Activated naive CD4-positive, alpha-beta T cell treated with anti-CD3 and anti-CD28 coated beads, Interleukin-2, amount 10 ng/mL, durations not matched to agents 7 days and 5 days (primary cell): ENCODE measurements at regions not wholly inside any gene's neighbourhood (a gene's known extent, or its start where the extent isn't known, plus 50 kb on each side); places are given as distances from the start of the nearest gene placed in this dataset.

Experiments used
- CTCF ChIA-PET: fragments of 350-600 bp; sonication (Branson Sonifier 250); formaldehyde crosslinking; loops from one replicate; lab custom pipeline; 2021; ENCODE audit warnings: antibody characterized with exemption; lab: Charles Lee
- DNase-seq: peaks from one replicate; pipeline ENCODE4 v3.0.0-alpha.2; 2020
- H3K27ac Mint-ChIP-seq: one replicate; pipeline ENCODE4 v1.8.0; 2021; ENCODE audit warnings: mild to moderate bottlenecking, moderate library complexity, mixed read lengths
- H3K27me3 Mint-ChIP-seq: one replicate; pipeline ENCODE4 v1.8.0; 2021; ENCODE audit warnings: mild to moderate bottlenecking, mixed read lengths
- H3K36me3 Mint-ChIP-seq: one replicate; pipeline ENCODE4 v1.8.0; 2021; ENCODE audit warnings: mixed read lengths
- H3K4me1 Mint-ChIP-seq: one replicate; pipeline ENCODE4 v1.8.0; 2021; ENCODE audit warnings: mixed read lengths
- H3K4me3 Mint-ChIP-seq: one replicate; pipeline ENCODE4 v1.8.0; 2021; ENCODE audit warnings: mild to moderate bottlenecking, moderate library complexity, mixed read lengths
- H3K9me3 Mint-ChIP-seq: one replicate; pipeline ENCODE4 v1.8.0; 2021; ENCODE audit warnings: mixed read lengths

DNA sequence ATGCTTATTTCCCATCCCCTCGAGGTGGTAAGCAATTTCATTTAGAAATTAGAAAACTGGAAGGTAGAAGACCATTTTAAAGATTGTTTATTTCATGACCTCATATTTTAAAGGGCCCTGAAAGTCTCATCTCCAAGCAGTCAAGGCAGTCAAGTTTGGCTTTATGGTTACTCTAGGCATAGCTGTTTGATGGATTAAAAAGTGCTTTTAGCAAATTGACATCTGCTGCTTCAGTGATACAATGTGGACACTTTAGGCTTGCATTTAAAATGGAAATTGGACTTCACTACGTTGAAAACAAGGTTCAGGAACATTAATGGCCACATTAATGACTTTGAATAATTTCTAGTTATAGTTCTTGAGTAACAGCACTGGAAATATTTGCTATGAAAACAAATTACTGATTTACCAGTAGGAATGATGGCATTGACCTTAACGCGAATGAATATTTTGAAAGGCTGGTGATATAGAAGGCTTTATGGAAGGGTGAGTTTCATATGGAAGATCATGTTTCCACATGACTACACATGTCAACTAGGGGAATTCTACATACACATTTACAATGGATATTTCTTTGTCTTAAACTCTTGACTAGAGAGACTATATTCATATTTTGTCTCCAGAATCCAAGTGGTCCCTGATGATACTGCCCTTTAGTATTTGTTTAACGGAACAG, 873.5 kb downstream of the JRKL start:
- DNase-seq, result no peak
- no peaks in the 10 kb centered on the region for H3K36me3 Mint-ChIP-seq
- H3K9me3 Mint-ChIP-seq, result peaks cover 7% of the 10 kb centered on the region
- H3K4me3 Mint-ChIP-seq, result no peak overlapping the region
- H3K27ac Mint-ChIP-seq, result no peak overlapping the region
- H3K4me1 Mint-ChIP-seq, result no peaks in the 10 kb centered on the region
- H3K27me3 Mint-ChIP-seq, result no peaks in the 10 kb centered on the region
- CTCF ChIA-PET, result no interaction called here

GRCh38 chr11:97269527-97269926, 879.7 kb downstream of the JRKL start:
- H3K36me3 Mint-ChIP-seq, result no peaks in the 10 kb centered on the region
- H3K4me3 Mint-ChIP-seq, result no peak overlapping the region

DNA sequence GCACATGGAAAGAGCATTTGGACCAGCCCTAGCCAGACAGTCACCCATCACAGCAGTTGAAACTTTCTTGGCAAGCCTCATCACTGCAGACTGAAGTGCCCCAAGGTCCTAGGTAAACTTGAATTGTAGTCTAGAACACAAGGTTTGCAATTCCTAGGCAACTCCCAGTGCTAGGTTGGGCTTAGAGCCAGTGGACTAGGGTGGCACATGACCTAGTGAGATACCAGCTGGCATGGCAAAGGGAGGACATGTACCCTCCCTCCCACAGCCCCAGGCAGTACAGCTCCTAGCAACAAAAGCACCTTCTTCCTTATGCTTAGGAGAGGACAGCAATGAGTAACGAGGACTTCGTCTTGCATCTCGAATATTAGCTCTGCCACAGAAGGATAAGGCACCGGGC, 889.5 kb downstream of the JRKL start:
- Mint-ChIP-seq H3K27me3 (no peaks in the 10 kb centered on the region), H3K4me3 (no peak overlapping the region), H3K27ac (no peak overlapping the region), H3K9me3 (peaks cover 18% of the 10 kb centered on the region), H3K36me3 (no peaks in the 10 kb centered on the region), H3K4me1 (no peaks in the 10 kb centered on the region)
- CTCF ChIA-PET, result no interaction called here
- no peak for DNase-seq

More at GRCh38 chr11:97269527-97269926, 879.7 kb downstream of the JRKL start:
- CTCF ChIA-PET, result no interaction called here
- DNase-seq, result no peak
- Mint-ChIP-seq H3K27ac (no peak overlapping the region), H3K9me3 (peaks cover 13% of the 10 kb centered on the region), H3K27me3 (no peaks in the 10 kb centered on the region), H3K4me1 (no peaks in the 10 kb centered on the region)

DNA sequence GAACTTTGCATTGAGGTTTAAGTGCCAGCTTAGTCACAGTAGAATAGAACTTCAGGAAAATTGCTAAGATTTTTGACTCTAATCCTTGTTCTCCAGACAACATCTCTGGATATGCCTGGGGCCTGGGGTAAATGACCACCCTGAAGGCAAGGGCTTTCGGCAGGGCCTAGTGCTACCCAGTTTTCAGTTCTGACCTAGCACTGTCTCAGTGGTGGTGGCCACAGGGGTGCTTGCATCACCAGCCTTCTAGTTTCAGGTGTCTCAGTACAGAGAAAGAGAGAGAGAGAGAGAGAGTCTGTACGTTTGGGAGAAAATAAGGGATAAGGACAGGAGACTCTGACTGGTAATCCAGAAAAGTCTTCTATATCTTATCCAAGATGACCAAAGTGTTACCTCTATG, 890.5 kb downstream of the JRKL start:
- no peaks in the 10 kb centered on the region for H3K27me3 Mint-ChIP-seq
- CTCF ChIA-PET, result no interaction called here
- H3K36me3 Mint-ChIP-seq, result no peaks in the 10 kb centered on the region
- H3K4me1 Mint-ChIP-seq, result no peaks in the 10 kb centered on the region
- peaks cover 11% of the 10 kb centered on the region for H3K9me3 Mint-ChIP-seq
- DNase-seq, result no peak
- no peak overlapping the region for H3K4me3 Mint-ChIP-seq
- H3K27ac Mint-ChIP-seq, result no peak overlapping the region

DNA sequence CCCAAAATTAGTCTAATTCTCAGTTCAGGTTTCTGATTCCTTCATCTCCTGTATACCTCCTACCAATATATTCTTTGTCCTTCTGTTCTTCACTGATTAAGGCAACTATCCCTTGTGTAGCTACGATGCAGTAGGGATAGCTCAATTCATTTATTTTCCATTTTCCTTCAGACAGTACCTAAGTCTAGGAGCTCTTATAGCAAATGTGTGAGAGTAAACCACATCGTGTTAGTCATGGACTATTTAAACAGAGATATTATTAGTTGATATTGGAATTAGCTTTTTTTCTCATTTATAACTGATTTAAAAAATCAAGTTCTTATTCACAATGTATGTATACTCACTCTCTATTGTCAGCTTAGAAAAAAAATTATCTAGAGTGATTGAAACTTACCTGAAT, 900.0 kb downstream of the JRKL start:
- Mint-ChIP-seq H3K27ac (no peak overlapping the region), H3K27me3 (no peaks in the 10 kb centered on the region), H3K36me3 (no peaks in the 10 kb centered on the region), H3K9me3 (peaks cover 7% of the 10 kb centered on the region), H3K4me1 (no peaks in the 10 kb centered on the region), H3K4me3 (no peak overlapping the region)
- DNase-seq, result no peak
- CTCF ChIA-PET, result no interaction called here

DNA sequence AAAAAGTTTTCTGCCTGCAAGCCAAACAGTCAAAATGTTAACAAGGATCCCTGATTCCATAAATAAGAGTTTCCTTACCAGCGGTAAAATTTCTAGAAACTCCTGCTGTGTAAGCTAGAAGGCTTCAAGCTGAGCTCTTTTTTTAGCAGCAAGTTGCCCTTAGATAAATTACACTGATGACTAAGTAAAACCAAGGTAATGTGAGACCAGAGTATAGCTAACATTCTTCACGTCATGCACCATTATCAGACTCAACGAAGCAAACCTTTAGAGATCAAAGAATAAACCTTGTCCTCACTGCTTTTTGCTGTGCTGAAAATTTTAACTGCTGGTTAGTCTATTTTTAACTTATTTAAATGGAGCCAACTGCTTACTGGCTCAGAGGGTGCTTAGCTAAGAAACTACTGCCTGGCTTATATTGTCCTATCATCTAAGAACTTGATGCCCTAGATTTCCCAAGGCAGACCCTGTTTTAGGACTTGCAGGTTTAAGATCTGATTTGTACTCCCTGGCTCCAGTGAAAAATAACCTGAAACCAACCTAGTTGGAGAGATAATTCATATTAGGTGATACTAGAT, 900.7 kb downstream of the JRKL start:
- peaks cover 7% of the 10 kb centered on the region for H3K9me3 Mint-ChIP-seq
- no peak for DNase-seq
- no peaks in the 10 kb centered on the region for H3K36me3 Mint-ChIP-seq
- CTCF ChIA-PET, result no interaction called here
- H3K4me1 Mint-ChIP-seq, result no peaks in the 10 kb centered on the region
- no peak overlapping the region for H3K27ac Mint-ChIP-seq
- H3K27me3 Mint-ChIP-seq, result no peaks in the 10 kb centered on the region
- H3K4me3 Mint-ChIP-seq, result no peak overlapping the region

GRCh38 chr11:97296301-97296700, 906.5 kb downstream of the JRKL start:
- no peak overlapping the region for H3K27ac Mint-ChIP-seq
- peaks cover 3% of the 10 kb centered on the region for H3K9me3 Mint-ChIP-seq
- no peaks in the 10 kb centered on the region for H3K36me3 Mint-ChIP-seq
- CTCF ChIA-PET, result no interaction called here
- H3K27me3 Mint-ChIP-seq, result no peaks in the 10 kb centered on the region
- H3K4me1 Mint-ChIP-seq, result no peaks in the 10 kb centered on the region
- no peak overlapping the region for H3K4me3 Mint-ChIP-seq
- DNase-seq, result no peak

- no peaks in the 10 kb centered on the region for H3K36me3 Mint-ChIP-seq
- H3K4me1 Mint-ChIP-seq, result no peaks in the 10 kb centered on the region
- no peak overlapping the region for H3K27ac Mint-ChIP-seq
- CTCF ChIA-PET, result no interaction called here
- H3K9me3 Mint-ChIP-seq, result peaks cover 4% of the 10 kb centered on the region
- H3K27me3 Mint-ChIP-seq, result no peaks in the 10 kb centered on the region
- H3K4me3 Mint-ChIP-seq, result no peak overlapping the region
- DNase-seq, result no peak
These were observed 919.5 kb downstream of the JRKL start for GRCh38 chr11:97309291-97309690.

GRCh38 chr11:97325693-97326092, 935.9 kb downstream of the JRKL start:
- no peak overlapping the region for H3K27ac Mint-ChIP-seq
- no peaks in the 10 kb centered on the region for H3K27me3 Mint-ChIP-seq
- no peak for DNase-seq
- H3K4me1 Mint-ChIP-seq, result no peaks in the 10 kb centered on the region
- H3K36me3 Mint-ChIP-seq, result no peaks in the 10 kb centered on the region
- H3K9me3 Mint-ChIP-seq, result peaks cover 6% of the 10 kb centered on the region
- no peak overlapping the region for H3K4me3 Mint-ChIP-seq
- CTCF ChIA-PET, result no interaction called here

DNA sequence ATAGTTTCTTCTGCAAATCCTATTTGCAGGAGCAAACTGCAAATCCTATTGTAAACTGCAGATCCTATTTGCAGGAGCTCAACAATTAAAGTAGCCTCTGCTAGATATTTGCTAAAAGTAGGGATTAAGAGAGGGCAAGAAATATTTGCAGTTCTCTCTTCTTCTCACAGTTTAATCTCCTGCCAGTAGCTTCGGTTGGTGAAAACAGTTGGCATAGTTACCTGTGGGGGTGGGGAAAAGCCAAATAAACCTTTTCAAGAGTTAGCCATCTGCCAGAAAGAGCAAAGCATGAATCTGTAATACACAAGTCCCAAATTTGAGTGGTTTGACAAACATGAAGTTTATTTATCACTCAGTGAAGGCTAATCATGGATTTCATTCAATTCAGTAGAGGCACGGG, 942.5 kb downstream of the JRKL start:
- Mint-ChIP-seq H3K27me3 (no peaks in the 10 kb centered on the region), H3K4me3 (no peak overlapping the region), H3K9me3 (peaks cover 3% of the 10 kb centered on the region), H3K4me1 (no peaks in the 10 kb centered on the region), H3K27ac (no peak overlapping the region), H3K36me3 (no peaks in the 10 kb centered on the region)
- DNase-seq, result no peak
- CTCF ChIA-PET, result no interaction called here

GRCh38 chr11:97336064-97336463, 946.3 kb downstream of the JRKL start:
- H3K9me3 Mint-ChIP-seq, result peaks cover 3% of the 10 kb centered on the region
- H3K4me1 Mint-ChIP-seq, result no peaks in the 10 kb centered on the region
- DNase-seq, result no peak
- no peaks in the 10 kb centered on the region for H3K36me3 Mint-ChIP-seq
- no peak overlapping the region for H3K4me3 Mint-ChIP-seq
- no peak overlapping the region for H3K27ac Mint-ChIP-seq
- CTCF ChIA-PET, result no interaction called here
- no peaks in the 10 kb centered on the region for H3K27me3 Mint-ChIP-seq

DNA sequence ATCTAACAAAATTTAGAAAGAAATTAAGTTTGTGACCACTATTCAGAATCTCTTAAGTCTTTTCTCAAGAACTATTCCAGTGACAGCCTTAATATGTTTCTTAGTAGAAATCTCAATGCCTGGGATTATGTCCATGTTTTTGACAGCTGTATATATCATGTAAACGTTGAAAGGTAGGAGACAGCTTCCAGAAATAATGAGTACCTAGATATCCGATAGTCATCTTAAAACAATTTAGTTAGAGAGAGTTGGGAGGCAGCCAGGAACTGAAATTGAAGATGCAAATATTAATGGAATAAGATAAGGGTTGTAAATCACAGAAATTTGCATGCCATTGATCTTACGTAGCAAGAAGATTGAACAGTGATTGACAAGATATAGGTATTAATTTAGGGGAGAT, 955.2 kb downstream of the JRKL start:
- CTCF ChIA-PET, result no interaction called here
- Mint-ChIP-seq H3K9me3 (no peaks in the 10 kb centered on the region), H3K4me3 (no peak overlapping the region), H3K27me3 (no peaks in the 10 kb centered on the region), H3K36me3 (no peaks in the 10 kb centered on the region), H3K4me1 (no peaks in the 10 kb centered on the region), H3K27ac (no peak overlapping the region)
- no peak for DNase-seq

- no peak for DNase-seq
- Mint-ChIP-seq H3K36me3 (no peaks in the 10 kb centered on the region), H3K9me3 (peaks cover 7% of the 10 kb centered on the region), H3K27ac (no peak overlapping the region), H3K4me3 (no peak overlapping the region), H3K27me3 (no peaks in the 10 kb centered on the region), H3K4me1 (no peaks in the 10 kb centered on the region)
- CTCF ChIA-PET, result no interaction called here
These were observed 959.4 kb downstream of the JRKL start for GRCh38 chr11:97349201-97349600.

GRCh38 chr11:97351939-97352338, 962.1 kb downstream of the JRKL start:
- no peaks in the 10 kb centered on the region for H3K27me3 Mint-ChIP-seq
- CTCF ChIA-PET, result no interaction called here
- H3K4me3 Mint-ChIP-seq, result no peak overlapping the region
- no peak for DNase-seq
- no peaks in the 10 kb centered on the region for H3K36me3 Mint-ChIP-seq
- H3K9me3 Mint-ChIP-seq, result peaks cover 7% of the 10 kb centered on the region
- H3K27ac Mint-ChIP-seq, result no peak overlapping the region
- H3K4me1 Mint-ChIP-seq, result no peaks in the 10 kb centered on the region

- H3K36me3 Mint-ChIP-seq, result no peaks in the 10 kb centered on the region
- H3K4me3 Mint-ChIP-seq, result no peak overlapping the region
- peaks cover 7% of the 10 kb centered on the region for H3K9me3 Mint-ChIP-seq
- no peaks in the 10 kb centered on the region for H3K27me3 Mint-ChIP-seq
- H3K4me1 Mint-ChIP-seq, result no peaks in the 10 kb centered on the region
- H3K27ac Mint-ChIP-seq, result no peak overlapping the region
- DNase-seq, result no peak
- CTCF ChIA-PET, result no interaction called here
These were observed 964.2 kb downstream of the JRKL start for GRCh38 chr11:97354026-97354425.
